ENCODE measurements at regions not wholly inside any gene's neighbourhood (a gene's known extent, or its start where the extent isn't known, plus 50 kb on each side); places are given as distances from the start of the nearest gene placed in this dataset.
"Not testable (repeated sequence)": the region's sequence is repeated elsewhere in the genome, so short reads cannot be mapped to it uniquely, and the experiment has no call there.

- no peak for TF ChIP-seq CTCF (IDR thresholded peaks at IDR 0.05; ENCODE audit: extremely low read depth, missing control alignments)
- DNase-seq (ENCODE audit: low spot score), result no peak
These were observed 305.3 kb downstream of the TEX29 start for GRCh38 chr13:111625526-111626315.

DNA sequence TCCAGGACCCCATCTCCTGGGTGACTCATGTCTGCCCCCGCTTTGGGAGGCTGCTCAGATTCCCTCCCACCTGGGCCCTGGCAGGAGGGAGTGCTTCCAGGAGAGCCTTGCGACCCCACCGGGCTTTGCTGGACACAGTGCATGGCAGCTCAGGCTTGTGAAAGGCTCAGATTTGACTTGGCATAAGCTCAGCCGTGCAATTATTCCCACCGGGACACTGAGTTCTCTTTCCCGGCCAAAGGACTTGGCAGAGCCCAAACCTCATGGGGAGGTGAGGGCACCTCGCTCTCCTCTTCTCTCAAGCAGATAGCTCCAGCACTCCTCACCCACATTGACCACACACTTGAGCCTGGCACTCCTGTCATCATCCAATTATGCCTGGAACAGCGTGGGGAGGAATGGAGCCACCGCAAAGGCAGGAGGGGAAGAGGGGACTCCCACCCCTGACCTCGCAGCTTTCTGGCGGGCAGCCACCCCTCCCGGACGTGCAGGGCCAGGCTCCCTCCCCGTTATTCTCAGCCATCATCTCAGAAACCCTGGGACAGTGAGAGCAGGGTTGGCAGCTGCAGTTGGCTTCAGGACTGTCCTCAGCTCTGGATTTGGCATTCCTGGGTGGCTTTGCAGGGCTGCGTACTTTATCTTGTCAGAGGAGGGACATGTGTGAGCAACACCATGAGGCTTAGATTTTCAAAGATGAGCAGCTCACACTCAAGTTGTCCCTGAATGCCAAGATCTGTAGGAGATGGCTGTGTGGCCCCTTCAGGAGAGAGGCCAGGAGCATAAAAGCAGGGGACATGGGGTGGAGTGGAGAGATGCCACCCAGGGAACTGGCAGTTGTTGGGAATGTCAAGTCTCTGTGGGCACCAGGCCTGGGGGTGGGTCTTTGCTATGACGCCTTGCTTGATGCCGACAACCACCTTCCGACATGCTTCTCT lies 306.2 kb downstream of the TEX29 start:
- TF ChIP-seq CTCF (IDR thresholded peaks at IDR 0.05; ENCODE audit: extremely low read depth, missing control alignments), result no peak
- no peak for DNase-seq (ENCODE audit: low spot score)

DNA sequence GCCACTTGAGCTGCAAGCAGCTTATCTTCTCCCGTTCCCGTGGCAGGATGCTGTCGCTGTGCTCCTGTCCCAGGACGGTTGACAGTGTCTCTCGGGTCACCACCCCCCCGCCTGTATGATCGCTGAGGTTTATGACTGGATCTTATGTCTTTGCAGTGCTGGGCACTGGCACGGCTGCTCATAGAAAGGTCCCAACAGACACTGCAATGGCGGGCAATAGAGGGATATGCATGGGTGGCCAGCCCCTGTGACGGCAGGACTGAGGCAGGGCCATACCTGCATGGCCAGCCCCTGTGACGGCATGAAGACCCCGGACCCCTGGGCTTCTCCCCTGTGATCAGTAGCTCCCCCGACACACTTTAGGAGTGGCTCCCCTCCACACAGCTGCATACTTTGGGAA lies 307.2 kb downstream of the TEX29 start:
- no peak for DNase-seq (ENCODE audit: low spot score)
- no peak for TF ChIP-seq CTCF (IDR thresholded peaks at IDR 0.05; ENCODE audit: extremely low read depth, missing control alignments)

DNA sequence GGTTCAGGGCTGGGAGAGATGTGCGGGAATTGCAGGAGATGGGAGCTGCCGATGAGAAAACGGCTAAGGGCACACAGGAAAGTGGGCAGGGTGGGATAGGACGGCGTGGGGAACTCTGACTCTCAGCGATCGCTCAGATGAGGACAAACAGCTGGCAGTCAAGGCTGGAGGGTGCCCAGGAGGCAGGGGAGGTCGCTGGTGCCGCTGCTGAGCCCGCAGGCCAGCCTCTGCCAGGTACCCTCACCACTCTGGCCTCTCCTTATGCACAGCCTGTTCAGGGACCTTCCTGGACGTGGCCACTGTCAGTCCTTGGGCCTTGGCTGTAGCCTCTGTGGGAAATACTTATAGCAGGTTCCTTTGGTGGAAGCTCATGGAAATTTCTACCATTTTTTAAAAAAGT lies 308.6 kb downstream of the TEX29 start:
- no peak for DNase-seq (ENCODE audit: low spot score)
- no peak for TF ChIP-seq CTCF (IDR thresholded peaks at IDR 0.05; ENCODE audit: extremely low read depth, missing control alignments)

DNA sequence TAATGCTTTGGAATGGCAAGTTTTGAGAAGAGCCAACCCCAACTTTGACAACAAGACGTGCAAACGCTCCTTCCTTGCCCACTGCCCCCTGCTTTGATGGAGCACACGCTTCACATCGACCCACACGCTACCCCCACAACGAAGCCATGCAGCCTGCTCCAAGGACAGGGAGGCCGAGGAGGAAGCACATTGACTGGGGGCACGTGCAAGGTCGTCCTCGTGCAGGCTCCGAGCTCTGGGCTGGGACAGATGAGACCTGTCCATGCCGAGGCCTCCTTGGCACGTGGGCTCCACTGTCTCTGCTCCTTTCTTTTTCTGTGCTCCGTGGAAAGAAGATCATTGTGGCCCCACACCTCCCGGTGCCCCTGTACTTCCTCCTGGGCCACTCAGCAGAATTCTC lies 309.0 kb downstream of the TEX29 start:
- no peak for DNase-seq (ENCODE audit: low spot score)
- TF ChIP-seq CTCF (IDR thresholded peaks at IDR 0.05; ENCODE audit: extremely low read depth, missing control alignments), result no peak

GRCh38 chr13:111629926-111630325 lies 309.5 kb downstream of the TEX29 start:
- no peak for DNase-seq (ENCODE audit: low spot score)
- no peak for TF ChIP-seq CTCF (IDR thresholded peaks at IDR 0.05; ENCODE audit: extremely low read depth, missing control alignments)

- TF ChIP-seq CTCF (IDR thresholded peaks at IDR 0.05; ENCODE audit: extremely low read depth, missing control alignments), result no peak
- DNase-seq (ENCODE audit: low spot score), result no peak
These were observed 310.0 kb downstream of the TEX29 start for GRCh38 chr13:111630406-111630805.

DNA sequence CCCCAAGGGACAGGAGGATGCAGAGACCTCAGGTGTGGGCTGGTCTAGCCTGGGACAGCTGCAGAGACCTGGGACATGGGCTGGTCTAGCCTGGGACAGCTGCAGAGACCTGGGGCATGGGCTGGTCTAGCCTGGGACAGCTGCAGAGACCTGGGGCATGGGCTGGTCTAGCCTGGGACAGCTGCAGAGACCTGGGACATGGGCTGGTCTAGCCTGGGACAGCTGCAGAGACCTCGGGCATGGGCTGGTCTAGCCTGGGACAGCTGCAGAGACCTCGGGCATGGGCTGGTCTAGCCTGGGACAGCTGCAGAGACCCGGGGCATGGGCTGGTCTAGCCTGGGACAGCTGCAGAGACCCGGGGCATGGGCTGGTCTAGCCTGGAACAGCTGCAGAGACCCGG lies 310.8 kb downstream of the TEX29 start:
- not testable (repeated sequence) for DNase-seq (ENCODE audit: low spot score)
